22Rv1 (cell line): ENCODE measurements at regions not wholly inside any gene's neighbourhood (a gene's known extent, or its start where the extent isn't known, plus 50 kb on each side); places are given as distances from the start of the nearest gene placed in this dataset.

ENCODE experiments used
- ZFX ChIP-seq: fragments of 450-650 bp; IDR thresholded peaks from 2 replicates; pipeline ENCODE4 v1.6.1; 2017; ENCODE audit warnings: antibody characterized with exemption, borderline replicate concordance
- TF ChIP-seq, protein P1 (sequence below): fragments of 450-650 bp; IDR thresholded peaks from 2 replicates; pipeline ENCODE4 v1.5.1; 2017; ENCODE audit warnings: mild to moderate bottlenecking

DNA sequence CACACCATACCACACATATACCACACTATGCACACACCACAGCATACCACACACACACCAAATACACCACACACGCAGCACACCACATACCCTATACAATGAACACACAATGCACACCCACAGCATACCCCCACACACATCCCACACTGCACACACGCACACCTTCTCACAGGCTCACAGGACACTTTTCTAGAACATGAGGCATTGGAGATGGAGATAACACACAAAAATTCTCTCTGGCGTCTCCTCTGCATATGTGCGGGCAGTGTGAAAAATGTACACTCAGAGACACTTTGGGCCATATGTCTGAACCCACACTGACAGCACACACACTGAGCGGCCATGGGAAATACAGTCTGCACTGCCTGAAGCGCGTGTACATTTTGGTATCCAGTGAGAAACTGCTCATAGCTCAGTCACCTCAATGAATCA, 278.1 kb downstream of the GADD45G start:
- TF ChIP-seq, protein P1, sequence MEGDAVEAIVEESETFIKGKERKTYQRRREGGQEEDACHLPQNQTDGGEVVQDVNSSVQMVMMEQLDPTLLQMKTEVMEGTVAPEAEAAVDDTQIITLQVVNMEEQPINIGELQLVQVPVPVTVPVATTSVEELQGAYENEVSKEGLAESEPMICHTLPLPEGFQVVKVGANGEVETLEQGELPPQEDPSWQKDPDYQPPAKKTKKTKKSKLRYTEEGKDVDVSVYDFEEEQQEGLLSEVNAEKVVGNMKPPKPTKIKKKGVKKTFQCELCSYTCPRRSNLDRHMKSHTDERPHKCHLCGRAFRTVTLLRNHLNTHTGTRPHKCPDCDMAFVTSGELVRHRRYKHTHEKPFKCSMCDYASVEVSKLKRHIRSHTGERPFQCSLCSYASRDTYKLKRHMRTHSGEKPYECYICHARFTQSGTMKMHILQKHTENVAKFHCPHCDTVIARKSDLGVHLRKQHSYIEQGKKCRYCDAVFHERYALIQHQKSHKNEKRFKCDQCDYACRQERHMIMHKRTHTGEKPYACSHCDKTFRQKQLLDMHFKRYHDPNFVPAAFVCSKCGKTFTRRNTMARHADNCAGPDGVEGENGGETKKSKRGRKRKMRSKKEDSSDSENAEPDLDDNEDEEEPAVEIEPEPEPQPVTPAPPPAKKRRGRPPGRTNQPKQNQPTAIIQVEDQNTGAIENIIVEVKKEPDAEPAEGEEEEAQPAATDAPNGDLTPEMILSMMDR, result no peak
- no peak for TF ChIP-seq ZFX
